AML-193 (cell line): ENCODE measurements at regions not wholly inside any gene's neighbourhood (a gene's known extent, or its start where the extent isn't known, plus 50 kb on each side); places are given as distances from the start of the nearest gene placed in this dataset.

Experiments used
- DNase-seq, 2 experiments: peaks; one replicate each; lab custom pipeline; 2025; lab: John Stamatoyannopoulos, UW

- DNase-seq: no peak
These were observed 632.4 kb downstream of the NYAP2 start for GRCh38 chr2:226031647-226032501.

GRCh38 chr2:226030788-226031646, 631.5 kb downstream of the NYAP2 start:
- DNase-seq: no peak

GRCh38 chr2:226030369-226030768, 630.9 kb downstream of the NYAP2 start:
- peak; percentile 24 to 36 for DNase-seq

GRCh38 chr2:226023946-226024345, 624.4 kb downstream of the NYAP2 start:
- DNase-seq: no peak

- DNase-seq: no peak
These were observed 623.9 kb downstream of the NYAP2 start for GRCh38 chr2:226023383-226023782.

- no peak for DNase-seq
These were observed 621.4 kb downstream of the NYAP2 start for GRCh38 chr2:226020956-226021355.

- no peak for DNase-seq
These were observed 620.7 kb downstream of the NYAP2 start for GRCh38 chr2:226020176-226020575.

- DNase-seq: no peak
These were observed 619.1 kb downstream of the NYAP2 start for GRCh38 chr2:226018641-226019040.

- DNase-seq: no peak
These were observed 618.0 kb downstream of the NYAP2 start for GRCh38 chr2:226017537-226017936.

- no peak for DNase-seq
These were observed 617.6 kb downstream of the NYAP2 start for GRCh38 chr2:226017107-226017506.

- DNase-seq: no peak
These were observed 612.4 kb downstream of the NYAP2 start for GRCh38 chr2:226011716-226012450.

GRCh38 chr2:226002438-226002837, 602.9 kb downstream of the NYAP2 start:
- peak; percentile 62 to 65 for DNase-seq

- DNase-seq: no peak
These were observed 602.2 kb downstream of the NYAP2 start for GRCh38 chr2:226001716-226002115.

GRCh38 chr2:225999692-226000091, 600.2 kb downstream of the NYAP2 start:
- DNase-seq: no peak

GRCh38 chr2:225998653-225999052, 599.1 kb downstream of the NYAP2 start:
- no peak for DNase-seq

- DNase-seq: no peak
These were observed 598.6 kb downstream of the NYAP2 start for GRCh38 chr2:225998116-225998515.

GRCh38 chr2:225996462-225996828, 596.9 kb downstream of the NYAP2 start:
- no peak for DNase-seq

- DNase-seq: no peak
These were observed 596.4 kb downstream of the NYAP2 start for GRCh38 chr2:225995796-225996461.

- DNase-seq: no peak
These were observed 595.4 kb downstream of the NYAP2 start for GRCh38 chr2:225994748-225995405.

GRCh38 chr2:225993430-225993829, 593.9 kb downstream of the NYAP2 start:
- no peak for DNase-seq

- no peak for DNase-seq
These were observed 590.3 kb downstream of the NYAP2 start for GRCh38 chr2:225989809-225990208.
